SU-DHL-6 (cell line): ENCODE measurements at regions not wholly inside any gene's neighbourhood (a gene's known extent, or its start where the extent isn't known, plus 50 kb on each side); places are given as distances from the start of the nearest gene placed in this dataset.

ENCODE experiments used
- CTCF ChIP-seq: fragments of 200-600 bp; sonication (generic); IDR thresholded peaks from one replicate; pipeline ENCODE4 v1.5.1; 2017; ENCODE audit warnings: antibody characterized with exemption, mild to moderate bottlenecking, low read length, moderate library complexity; ENCODE audit not compliant: insufficient read depth, poor library complexity, severe bottlenecking
- EZH2phosphoT487 ChIP-seq: fragments of 200-600 bp; sonication (generic), shearing (Covaris generic); conservative IDR thresholded peaks from 2 replicates; pipeline ENCODE4 v1.6.1; 2018; ENCODE audit warnings: mild to moderate bottlenecking, antibody characterized with exemption, low read length, moderate library complexity, mixed read lengths

DNA sequence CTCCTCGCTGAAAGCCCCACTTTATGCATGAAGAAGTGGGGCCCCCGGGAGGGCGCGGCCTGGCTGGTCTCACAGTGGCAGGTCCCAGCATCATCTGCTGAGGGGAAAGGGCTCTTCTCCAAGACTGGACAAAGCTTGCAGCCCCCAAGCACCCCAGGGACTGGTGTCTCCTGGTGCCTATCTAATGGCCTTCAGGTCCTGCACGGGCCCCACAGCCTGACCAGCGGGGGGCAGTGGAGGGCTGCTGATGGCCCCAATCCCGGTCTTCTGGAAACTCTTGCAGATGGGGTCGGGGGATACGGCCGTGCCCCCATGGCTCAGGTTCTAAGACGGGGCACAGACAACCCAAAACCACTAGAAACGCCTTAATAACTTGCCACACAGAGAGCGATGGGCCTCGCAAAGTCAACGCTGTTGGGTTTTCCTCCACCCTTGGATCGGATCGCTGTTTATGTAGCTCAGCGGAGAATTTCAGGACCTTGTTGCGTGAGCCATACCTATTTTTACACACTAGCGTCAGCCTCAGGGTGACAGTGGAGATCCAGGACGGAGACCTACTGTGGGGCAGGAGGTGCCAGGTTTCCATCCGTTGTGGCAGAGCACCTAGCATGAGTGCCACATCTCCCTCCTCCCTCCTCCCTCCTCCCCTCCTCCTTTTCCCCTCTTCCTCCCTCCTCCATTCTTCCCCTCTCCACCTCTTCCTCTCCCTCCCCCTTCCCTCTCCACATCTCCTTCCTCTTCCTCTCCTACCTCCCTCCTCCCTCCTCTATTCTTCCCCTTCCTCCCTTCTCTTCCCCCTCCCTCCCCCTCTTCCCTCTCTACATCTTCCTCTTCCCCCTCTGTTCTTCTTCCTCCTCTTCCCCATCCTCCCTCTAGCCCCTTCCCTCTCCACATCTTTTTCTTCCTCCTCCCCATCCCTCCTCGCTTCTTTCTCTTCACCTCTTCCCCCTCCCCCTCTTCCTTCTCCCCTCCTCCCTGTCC, 79.3 kb upstream of the ALDH1L1 start:
- no peak for TF ChIP-seq CTCF
- no peak for TF ChIP-seq EZH2phosphoT487
